ENCODE measurements at regions not wholly inside any gene's neighbourhood (a gene's known extent, or its start where the extent isn't known, plus 50 kb on each side); places are given as distances from the start of the nearest gene placed in this dataset.

DNA sequence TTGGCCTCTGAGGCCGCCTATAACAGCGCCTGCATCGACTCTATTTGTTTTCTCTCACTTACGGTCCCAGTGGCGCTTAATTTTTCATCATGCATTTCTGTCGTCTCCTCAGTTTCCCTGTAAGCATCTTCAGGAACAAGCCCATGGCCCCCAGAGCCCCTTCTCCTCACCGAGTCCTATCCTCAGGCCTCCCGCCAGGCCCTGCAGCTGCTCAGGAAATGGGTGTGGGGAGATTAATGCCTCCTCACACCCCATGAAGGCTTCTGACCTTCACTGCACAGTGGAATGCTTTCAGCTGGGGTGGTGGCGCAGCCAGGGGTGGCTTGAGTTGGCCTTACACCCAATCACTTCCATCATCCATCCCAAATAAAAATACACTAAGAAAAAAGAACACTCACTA lies 260.4 kb downstream of the FAM43A start:
- TF ChIP-seq, protein P1, sequence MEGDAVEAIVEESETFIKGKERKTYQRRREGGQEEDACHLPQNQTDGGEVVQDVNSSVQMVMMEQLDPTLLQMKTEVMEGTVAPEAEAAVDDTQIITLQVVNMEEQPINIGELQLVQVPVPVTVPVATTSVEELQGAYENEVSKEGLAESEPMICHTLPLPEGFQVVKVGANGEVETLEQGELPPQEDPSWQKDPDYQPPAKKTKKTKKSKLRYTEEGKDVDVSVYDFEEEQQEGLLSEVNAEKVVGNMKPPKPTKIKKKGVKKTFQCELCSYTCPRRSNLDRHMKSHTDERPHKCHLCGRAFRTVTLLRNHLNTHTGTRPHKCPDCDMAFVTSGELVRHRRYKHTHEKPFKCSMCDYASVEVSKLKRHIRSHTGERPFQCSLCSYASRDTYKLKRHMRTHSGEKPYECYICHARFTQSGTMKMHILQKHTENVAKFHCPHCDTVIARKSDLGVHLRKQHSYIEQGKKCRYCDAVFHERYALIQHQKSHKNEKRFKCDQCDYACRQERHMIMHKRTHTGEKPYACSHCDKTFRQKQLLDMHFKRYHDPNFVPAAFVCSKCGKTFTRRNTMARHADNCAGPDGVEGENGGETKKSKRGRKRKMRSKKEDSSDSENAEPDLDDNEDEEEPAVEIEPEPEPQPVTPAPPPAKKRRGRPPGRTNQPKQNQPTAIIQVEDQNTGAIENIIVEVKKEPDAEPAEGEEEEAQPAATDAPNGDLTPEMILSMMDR (IDR thresholded peaks at IDR 0.05) = no peak
- TF ChIP-seq EZH2 (IDR thresholded peaks at IDR 0.05) (no peak), EZH2phosphoT487 (IDR thresholded peaks at IDR 0.05) (no peak)
